Ishikawa (cell line): ENCODE measurements at regions not wholly inside any gene's neighbourhood (a gene's known extent, or its start where the extent isn't known, plus 50 kb on each side); places are given as distances from the start of the nearest gene placed in this dataset.

Experiments
- CEBPB ChIP-seq: IDR thresholded peaks from 2 replicates; pipeline ENCODE4 v1.6.1; 2012
- EGR1 ChIP-seq: IDR thresholded peaks from 2 replicates; pipeline ENCODE4 v1.6.1; 2012
- USF1 ChIP-seq: IDR thresholded peaks from 2 replicates; pipeline ENCODE4 v1.6.1; 2012
- YY1 ChIP-seq: IDR thresholded peaks from 2 replicates; pipeline ENCODE4 v1.6.1; 2012; ENCODE audit warnings: low read depth

DNA sequence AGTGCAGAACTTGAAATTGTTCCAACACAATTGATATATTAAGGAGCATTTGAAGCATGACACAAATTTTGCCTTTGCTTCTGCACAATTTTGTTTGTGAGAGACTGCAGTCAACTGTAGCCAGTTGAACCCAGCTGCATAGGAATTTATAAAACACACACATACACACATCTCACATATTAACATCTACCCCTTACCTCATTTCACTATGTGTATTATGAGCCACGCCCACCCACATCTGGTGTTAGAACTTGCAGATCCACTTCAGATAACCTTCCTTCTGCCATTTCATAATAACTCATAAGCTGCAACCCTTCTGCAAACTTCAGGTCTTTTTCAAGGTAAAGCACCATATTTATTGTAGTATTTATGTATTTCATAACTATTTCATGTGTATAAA lies 188.1 kb upstream of the WDFY3 start:
- no peak for TF ChIP-seq CEBPB
- TF ChIP-seq EGR1: no peak
- TF ChIP-seq YY1: no peak
- TF ChIP-seq USF1: no peak
